HEK293T (cell line): ENCODE measurements at regions not wholly inside any gene's neighbourhood (a gene's known extent, or its start where the extent isn't known, plus 50 kb on each side); places are given as distances from the start of the nearest gene placed in this dataset.

Experiments used
- BHLHE40 ChIP-seq: fragments of 450-650 bp; IDR thresholded peaks from 2 replicates; pipeline ENCODE4 v1.6.1; 2016; ENCODE audit warnings: mild to moderate bottlenecking, moderate library complexity, borderline replicate concordance
- SUZ12 ChIP-seq: fragments of 450-650 bp; IDR thresholded peaks from 2 replicates; pipeline ENCODE4 v1.6.1; 2016; ENCODE audit warnings: mild to moderate bottlenecking

- TF ChIP-seq SUZ12 (no peak), BHLHE40 (no peak)
Observed at GRCh38 chr4:156294577-156294976, 340.9 kb upstream of the CTSO start.
